Right lung (tissue), 2 donors: ENCODE measurements at regions not wholly inside any gene's neighbourhood (a gene's known extent, or its start where the extent isn't known, plus 50 kb on each side); places are given as distances from the start of the nearest gene placed in this dataset.

Experiments used
- DNase-seq, 2 donors: peaks; one replicate each; pipeline ENCODE4 v3.0.0-alpha.2; 2013

GRCh38 chr2:45275242-45275805 is 266.1 kb upstream of the SIX2 start:
- no peak for DNase-seq

DNA sequence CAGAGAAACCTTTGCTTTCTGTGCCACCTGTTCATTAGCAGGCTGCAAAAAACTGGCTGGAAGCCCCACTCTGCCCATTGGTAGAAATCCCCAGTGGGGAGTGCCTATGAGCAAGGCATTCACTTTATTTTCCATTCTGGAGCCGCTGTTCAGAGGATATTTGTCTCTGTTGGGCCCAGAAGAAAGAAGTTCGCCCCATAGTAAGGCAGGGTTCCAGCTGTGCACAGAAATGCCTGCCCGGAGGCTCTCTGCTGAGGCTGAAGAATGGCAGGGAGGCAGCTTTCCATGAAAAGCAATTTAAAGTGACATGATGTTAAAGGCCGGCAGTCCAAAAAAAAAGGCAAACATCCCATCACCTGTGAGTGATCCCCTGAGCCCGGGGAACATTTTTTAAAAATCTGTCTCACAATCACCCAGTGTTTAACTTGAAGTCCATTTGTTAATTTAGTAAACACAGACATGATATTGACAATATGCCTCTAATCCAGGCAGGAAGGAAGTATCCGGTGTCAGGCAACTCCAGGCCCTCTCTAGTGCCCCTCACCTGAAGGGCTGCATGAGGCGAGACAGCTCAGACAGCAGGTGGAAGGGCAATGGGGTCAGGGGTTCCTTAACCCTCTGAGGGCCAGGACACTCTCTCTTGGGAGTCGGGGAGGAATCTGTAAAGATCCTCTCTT is 265.1 kb upstream of the SIX2 start:
- no peak for DNase-seq

GRCh38 chr2:45273412-45274249 is 264.4 kb upstream of the SIX2 start:
- DNase-seq = no peak

DNA sequence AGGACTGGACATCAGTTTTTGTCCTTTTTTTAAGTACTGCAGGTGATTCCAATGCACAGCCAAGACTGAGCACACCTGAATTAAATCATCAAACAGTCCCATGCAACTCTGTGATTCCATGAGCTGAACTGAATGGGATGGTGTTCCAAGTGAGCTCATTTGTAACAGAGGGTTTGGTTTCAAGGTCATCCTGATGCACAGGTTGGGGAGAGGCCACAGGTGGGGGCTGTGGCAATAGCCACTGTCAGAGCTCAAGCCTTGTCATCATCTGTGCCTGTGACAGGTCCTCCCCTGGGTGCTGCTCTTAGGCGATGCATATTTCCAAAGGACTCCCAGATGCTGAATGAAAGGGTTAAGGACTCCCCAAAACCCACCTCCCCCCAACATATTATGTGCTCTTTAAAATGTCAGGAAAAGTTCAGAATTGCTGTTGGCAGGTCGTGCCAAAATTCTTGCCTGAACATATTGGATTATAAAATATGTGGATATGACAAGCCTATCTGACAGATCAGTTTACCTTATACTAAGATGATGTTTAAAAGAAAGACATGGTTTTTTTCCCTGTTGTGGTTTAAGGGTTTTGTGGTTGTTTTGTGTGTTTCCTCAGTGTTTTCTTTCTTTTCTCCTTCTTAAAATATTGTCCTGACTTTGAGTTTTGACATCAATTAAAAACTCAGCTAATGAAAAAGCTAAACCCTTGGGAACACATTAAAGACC is 263.5 kb upstream of the SIX2 start:
- DNase-seq = no peak

DNA sequence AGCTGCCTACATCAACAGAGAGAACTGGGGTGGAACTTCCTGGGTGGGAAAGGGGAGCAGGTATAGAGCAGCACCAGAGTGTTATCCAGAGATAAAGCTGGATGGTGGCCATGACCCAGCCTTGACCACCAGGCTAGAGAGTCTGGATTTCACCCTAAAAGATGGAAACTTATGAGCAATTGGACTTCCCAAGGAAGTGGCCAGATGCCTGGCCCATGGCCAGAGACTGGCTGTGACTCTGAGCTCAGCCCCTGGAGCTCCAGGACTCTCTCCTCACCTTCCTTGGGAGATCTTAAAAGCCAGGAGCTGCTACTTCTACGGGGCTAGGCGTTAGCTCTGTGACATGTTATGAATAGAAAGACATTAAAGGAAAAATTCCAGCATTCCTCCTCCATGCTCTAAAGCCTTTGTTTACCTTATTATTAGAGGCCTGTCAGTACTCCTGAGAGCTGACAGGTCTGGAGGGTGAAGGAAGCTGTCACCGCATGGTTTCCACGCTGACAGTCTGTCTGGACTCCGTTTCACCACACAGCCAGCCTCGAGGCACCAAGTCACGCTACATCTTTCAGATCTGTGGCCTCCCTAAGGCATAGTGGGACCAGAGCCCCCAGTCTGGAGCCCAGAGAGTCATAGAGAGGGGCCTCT is 260.0 kb upstream of the SIX2 start:
- DNase-seq = no peak

DNA sequence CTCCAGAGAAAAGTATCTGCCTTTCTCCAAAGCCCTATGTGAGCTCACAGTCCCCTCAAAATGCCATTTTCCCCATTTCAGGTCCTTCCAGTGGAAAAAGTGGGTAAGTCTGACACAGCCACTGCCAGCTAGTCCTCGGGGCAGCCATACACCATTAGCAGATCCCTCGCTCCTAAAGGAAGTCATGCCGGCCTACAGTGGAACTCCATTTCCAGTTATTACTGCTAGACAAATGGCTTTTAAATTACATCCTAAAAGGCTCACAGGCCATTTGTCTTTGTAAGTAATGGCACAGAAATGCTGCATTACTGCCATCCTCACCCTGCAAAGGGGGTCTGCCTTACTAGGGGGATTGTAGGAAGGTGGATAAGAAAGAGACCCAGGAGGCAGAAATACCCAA is 259.4 kb upstream of the SIX2 start:
- no peak for DNase-seq

DNA sequence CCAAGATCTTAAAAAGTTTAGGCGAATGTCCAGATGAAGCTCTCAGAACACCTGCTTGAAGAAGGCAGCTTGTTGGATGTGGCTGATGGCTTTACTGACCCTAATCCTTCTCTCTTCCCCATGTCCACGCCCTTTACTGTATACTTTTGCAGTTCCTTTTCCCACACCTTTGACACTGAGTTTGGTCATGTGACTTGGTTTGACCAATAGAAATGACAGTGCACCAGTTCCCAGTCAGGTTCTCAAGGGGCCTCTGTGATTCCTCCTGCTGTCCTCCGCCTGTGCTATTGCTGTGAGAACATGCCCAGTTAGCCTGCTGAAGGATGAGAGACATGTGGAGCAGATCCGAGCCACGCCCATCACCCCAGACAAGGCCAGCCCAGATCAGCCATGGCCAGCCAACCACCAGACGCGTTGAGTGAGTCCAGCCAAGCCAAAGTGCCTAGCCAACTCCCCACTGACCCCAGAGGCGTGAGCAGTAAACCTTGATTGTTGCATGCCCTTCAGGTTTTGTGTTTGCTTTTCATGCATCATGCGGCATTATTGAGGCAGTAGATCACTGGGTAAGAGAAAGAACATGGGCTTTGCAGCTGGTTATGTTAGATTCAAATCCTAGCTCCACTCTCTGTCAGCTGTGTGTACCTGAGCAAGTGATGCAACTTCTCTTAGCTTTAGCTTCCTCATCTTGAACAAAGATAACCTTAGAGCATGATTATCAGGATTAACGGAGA is 258.0 kb upstream of the SIX2 start:
- no peak for DNase-seq

DNA sequence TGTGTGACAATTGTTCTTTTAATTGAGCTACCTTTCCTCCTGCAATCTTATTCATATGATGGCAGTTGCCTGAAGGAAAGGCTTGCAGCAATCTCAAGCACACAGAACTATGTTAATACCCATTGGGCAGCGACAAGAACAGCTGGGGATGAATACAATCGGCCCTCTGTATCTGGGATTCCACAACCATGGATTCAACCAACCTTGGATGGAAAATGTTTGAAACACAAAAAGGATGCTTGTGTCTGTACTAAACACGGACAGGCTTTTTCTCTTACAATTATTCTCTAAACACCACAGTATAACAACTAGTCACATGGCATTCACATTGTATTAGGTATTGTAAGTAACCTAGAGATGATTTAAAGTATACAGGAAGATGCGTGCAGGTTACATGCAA is 256.1 kb upstream of the SIX2 start:
- no peak for DNase-seq

- DNase-seq = no peak
Measured at GRCh38 chr2:45264227-45265225, 255.3 kb upstream of the SIX2 start.

DNA sequence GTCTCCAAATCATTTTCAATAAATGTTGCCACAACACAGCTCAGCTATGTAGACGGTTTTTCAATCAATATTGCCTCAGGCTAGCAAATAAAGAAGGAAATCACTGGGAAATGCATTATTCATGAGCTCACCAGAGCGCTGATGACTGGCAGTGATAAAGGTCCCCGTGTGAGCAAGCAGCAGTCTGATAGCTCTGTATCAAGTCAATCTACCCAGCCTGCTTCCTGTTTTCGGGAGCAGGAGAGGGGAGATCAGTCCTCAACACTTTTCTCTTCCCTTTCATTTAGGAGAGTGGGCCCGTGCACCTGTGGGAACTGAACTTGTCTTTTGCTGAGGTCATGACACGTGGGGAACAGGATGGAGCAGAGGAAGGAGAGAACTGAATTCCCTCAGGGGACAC is 253.9 kb upstream of the SIX2 start:
- DNase-seq = no peak

GRCh38 chr2:45261746-45262145 is 252.5 kb upstream of the SIX2 start:
- no peak for DNase-seq

DNA sequence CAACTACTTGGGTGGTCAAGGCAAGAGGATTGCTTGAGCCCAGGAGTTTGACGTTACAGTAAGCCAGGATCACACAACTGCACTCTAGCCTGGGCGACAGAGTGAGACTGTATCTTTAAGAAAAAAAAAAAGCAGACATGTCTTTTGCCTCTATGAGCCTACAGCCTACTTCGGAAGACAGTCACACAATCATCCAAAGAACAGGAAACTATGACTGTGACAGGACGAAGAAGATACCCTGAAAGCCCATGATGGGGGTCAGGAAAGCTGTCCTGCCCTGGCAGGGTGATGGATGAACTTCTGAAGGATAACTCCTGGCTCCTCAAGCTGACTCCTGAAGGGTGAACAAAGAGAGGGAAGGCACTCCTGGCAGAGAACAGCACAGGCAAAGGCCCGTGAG is 251.7 kb upstream of the SIX2 start:
- DNase-seq = no peak

DNA sequence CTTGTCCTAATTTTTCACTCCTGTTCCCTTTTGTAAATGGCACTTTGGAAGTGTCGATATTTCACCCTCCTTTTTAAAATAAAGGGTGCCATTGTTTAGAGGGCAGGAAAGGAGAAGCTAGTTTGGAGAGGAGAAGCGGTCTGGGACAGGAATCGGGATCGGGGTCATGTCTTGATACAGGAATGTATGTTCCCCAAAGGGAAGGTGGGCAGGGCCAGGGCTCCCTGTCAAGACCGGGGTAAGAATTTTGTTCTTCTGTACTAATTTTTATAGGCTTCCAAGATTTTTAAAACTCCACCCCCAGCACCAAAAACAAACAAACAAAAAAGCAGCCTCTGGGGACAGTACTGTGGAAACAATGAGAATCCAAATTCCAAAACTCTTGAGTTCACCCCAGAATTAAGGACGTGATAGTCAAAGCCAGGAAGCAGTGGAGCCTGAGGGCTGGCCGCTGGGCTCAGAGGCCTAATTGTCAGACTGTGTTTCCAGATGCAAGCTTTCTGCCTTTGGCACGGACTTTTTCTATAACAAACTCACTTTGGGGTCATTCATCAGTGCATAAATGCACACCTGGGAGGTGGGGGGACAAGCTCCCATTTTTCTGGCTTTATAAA is 250.4 kb upstream of the SIX2 start:
- no peak for DNase-seq

GRCh38 chr2:45259138-45259537 is 249.9 kb upstream of the SIX2 start:
- DNase-seq = peak; percentile 51 to 52

GRCh38 chr2:45258311-45258710 is 249.1 kb upstream of the SIX2 start:
- no peak for DNase-seq

DNA sequence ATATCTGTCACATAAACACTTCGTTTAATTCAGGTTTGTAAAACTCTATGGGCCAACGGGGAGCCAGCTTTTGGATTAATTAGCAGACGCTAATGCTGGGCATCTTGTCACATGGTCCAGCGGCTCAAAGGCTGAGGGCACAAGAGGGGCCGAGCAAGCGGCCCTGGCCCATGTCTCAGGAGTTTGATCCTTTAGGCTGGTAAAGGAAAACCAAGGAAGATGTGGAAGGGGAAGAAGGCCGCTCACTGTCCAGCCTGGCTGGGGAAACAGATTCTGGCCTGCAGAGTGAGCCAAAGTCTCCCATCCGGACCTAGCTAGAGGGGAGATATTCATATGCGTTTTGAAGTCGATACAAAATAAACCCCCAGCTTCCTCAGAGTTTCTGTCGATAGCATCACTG is 248.6 kb upstream of the SIX2 start:
- no peak for DNase-seq

- no peak for DNase-seq
Measured at GRCh38 chr2:45256867-45257641, 247.8 kb upstream of the SIX2 start.

DNA sequence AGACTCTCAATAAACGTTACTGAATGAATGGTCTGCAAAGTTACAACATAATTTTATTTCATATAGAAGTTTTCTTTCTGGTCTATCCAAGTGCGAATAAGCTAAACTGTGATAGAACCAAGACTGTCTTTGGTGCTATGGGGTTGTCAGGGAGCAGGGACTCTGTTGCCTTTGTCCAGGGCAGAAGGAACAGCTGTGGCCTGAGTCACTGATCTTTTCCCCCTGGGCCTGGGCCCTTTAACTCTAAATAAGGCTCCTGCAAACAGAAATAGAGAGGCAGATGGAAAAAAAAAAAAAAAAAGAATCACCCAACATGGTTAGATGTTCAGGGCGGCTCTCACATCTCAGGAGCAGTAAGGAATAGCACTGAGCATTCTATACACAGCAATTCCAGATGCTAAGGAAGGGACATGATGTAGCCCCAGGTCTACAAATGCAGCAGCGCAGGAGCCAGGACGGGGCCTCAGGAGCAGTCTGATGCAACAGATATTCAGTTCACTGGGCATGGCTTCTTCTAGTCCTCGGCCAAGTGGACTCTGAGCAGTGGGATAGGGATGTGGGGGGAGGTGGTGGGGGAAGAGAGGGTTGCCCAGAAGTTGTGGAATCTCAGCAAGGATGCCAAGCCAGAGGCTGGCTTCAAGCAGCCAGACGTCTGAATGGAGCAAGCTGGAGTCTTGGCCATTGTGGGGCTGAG is 247.1 kb upstream of the SIX2 start:
- no peak for DNase-seq
